ENCODE measurements at regions not wholly inside any gene's neighbourhood (a gene's known extent, or its start where the extent isn't known, plus 50 kb on each side); places are given as distances from the start of the nearest gene placed in this dataset.

DNA sequence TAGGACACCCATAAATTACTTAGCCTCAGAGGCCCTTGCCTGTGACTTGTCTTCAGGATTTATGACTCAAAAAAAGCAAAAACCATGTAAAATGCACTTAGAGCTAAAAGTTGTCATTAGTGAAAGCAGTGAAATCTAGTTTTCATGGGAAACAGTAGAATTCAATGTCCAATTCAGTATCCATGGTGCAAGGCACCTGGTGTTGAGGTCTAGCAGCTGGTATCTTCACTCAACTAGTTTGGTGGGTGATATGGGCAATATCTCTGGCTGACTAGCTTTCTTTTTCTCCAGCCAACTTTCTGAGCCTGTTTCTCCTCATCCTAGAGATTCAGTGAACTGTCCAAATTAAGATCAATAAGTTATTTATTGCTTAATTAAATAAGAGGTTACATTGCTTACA is 229.8 kb upstream of the NDST4 start:
- no peak for TF ChIP-seq CTCF (CRISPR knock-in tag; IDR thresholded peaks at IDR 0.05)
- TF ChIP-seq FOXP1 (IDR thresholded peaks at IDR 0.05) = no peak
- no peak for TF ChIP-seq FOXP1 (CRISPR knock-in tag; IDR thresholded peaks at IDR 0.05)
- no peak for TF ChIP-seq KAT8 (CRISPR knock-in tag; IDR thresholded peaks at IDR 0.05)
- no peak for TF ChIP-seq EZH2 (conservative IDR thresholded peaks at IDR 0.05; ENCODE audit: low read depth, low read length)
- TF ChIP-seq YY1 (IDR thresholded peaks at IDR 0.05; ENCODE audit: insufficient read depth, insufficient replicate concordance, low read depth, low read length) = no peak
- no peak for TF ChIP-seq ZNF451 (CRISPR knock-in tag; IDR thresholded peaks at IDR 0.05)
- no peak for TF ChIP-seq ZNF256 (CRISPR knock-in tag; conservative IDR thresholded peaks at IDR 0.05)
- TF ChIP-seq FOXO1 (CRISPR knock-in tag; IDR thresholded peaks at IDR 0.05) = no peak
- TF ChIP-seq ZBTB49 (CRISPR knock-in tag; IDR thresholded peaks at IDR 0.05; ENCODE audit: borderline replicate concordance) = no peak
- TF ChIP-seq, protein P1, sequence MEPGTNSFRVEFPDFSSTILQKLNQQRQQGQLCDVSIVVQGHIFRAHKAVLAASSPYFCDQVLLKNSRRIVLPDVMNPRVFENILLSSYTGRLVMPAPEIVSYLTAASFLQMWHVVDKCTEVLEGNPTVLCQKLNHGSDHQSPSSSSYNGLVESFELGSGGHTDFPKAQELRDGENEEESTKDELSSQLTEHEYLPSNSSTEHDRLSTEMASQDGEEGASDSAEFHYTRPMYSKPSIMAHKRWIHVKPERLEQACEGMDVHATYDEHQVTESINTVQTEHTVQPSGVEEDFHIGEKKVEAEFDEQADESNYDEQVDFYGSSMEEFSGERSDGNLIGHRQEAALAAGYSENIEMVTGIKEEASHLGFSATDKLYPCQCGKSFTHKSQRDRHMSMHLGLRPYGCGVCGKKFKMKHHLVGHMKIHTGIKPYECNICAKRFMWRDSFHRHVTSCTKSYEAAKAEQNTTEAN (CRISPR knock-in tag; conservative IDR thresholded peaks at IDR 0.05) = no peak
- no peak for TF ChIP-seq IKZF5 (CRISPR knock-in tag; IDR thresholded peaks at IDR 0.05)
- TF ChIP-seq LCORL (IDR thresholded peaks at IDR 0.05) = no peak
- no peak for TF ChIP-seq LCORL (CRISPR knock-in tag; IDR thresholded peaks at IDR 0.05)

Measured in HepG2 (cell line).